RWPE1 (cell line): ENCODE measurements at regions not wholly inside any gene's neighbourhood (a gene's known extent, or its start where the extent isn't known, plus 50 kb on each side); places are given as distances from the start of the nearest gene placed in this dataset.

Experiments
- CTCF ChIA-PET: fragments of 350-600 bp; sonication (Branson Sonifier 250); formaldehyde crosslinking; extraction: SDS; loops from one replicate; lab custom pipeline; 2021; lab: Yijun Ruan, JAX
- POLR2A ChIA-PET: fragments of 400-600 bp; formaldehyde crosslinking; extraction: SDS; loops from one replicate; lab custom pipeline; 2020; ENCODE audit warnings: antibody characterized with exemption; ENCODE audit not compliant: low non-redundant PET; lab: Yijun Ruan, JAX
- DNase-seq: peaks from one replicate; pipeline ENCODE4 v3.0.0; 2012; ENCODE audit warnings: low spot score
- H3K27ac ChIP-seq: fragments of 450-650 bp; 2 replicates; pipeline ENCODE4 v1.5.1; 2017
- TF ChIP-seq, protein P1 (sequence below): fragments of 450-650 bp; conservative IDR thresholded peaks from 2 replicates; pipeline ENCODE4 v1.5.1; 2017; ENCODE audit warnings: low read depth, mild to moderate bottlenecking

DNA sequence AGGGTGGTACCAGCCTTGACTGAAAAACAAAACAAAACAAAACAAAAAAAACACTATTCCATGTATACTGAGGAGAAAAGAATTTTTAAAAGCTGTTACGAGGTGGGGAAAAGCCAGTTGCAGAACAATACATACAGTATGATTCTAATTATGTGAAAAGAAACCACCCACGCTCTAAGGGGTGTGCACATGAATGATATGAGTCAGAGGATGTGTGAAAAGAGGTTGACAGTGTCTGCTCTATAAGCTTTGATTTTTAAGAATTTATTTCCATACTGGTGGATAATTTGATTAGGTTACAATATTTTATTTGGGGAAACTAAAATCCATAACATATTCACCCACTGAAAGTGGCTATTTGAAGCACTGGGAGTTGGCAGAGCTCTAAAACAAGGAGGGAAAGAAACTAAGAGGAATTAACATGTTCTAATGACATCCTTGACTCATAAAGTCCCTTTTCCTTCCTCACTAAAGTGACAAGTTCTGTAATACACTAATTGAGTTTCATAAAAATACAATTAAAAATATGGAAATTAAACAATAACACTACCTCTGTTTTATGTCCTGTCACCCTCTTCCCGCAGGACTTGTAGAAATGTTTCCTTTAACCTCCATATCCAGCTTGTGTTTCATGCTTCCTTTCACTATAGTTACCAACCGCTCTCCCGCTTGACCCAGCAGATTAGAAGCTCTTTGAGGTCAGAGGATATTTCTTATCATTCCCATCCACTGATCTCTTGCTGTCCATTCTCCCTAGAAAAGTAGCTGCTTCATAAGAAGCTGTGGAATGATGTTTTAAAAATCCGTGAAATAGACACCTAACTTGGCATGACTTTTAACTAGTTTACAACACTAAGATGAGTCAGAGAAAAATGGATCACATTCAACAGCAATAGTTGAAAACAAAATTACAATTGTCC lies 118.6 kb upstream of the CCDC28A start:
- POLR2A ChIA-PET = no interaction called here
- DNase-seq = peak; percentile 60
- CTCF ChIA-PET = interaction anchor here (0.5 to 1.1 kb wide), 4 partner anchors 26 to 553 kb away, joined by 3 to 4 read pairs (median 3); no protein-coding TSS in a partner anchor

DNA sequence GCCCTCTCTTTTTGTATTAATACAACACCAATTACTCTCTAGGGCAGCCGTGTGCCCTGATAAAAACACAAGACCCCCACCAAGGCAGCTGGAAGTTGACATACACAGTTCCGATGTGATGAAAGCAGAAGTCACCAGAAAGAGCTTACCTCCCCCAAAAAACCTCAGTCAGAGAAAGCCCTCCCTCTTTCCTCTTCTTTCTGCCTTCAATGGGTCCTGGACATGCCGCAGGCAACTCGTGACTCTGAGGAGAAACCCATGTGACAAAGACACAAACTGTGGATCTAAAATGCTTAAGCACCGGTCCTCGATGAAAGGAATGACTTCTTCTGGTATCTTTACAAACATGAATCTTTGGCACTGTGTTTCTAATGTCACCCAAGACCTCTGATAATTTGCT lies 117.7 kb upstream of the CCDC28A start:
- no peak for DNase-seq
- no peak overlapping the region for H3K27ac ChIP-seq
- CTCF ChIA-PET = interaction anchor here (0.7 to 1.3 kb wide), 3 partner anchors 25 to 128 kb away, joined by 3 read pairs; no protein-coding TSS in a partner anchor
- TF ChIP-seq, protein P1, sequence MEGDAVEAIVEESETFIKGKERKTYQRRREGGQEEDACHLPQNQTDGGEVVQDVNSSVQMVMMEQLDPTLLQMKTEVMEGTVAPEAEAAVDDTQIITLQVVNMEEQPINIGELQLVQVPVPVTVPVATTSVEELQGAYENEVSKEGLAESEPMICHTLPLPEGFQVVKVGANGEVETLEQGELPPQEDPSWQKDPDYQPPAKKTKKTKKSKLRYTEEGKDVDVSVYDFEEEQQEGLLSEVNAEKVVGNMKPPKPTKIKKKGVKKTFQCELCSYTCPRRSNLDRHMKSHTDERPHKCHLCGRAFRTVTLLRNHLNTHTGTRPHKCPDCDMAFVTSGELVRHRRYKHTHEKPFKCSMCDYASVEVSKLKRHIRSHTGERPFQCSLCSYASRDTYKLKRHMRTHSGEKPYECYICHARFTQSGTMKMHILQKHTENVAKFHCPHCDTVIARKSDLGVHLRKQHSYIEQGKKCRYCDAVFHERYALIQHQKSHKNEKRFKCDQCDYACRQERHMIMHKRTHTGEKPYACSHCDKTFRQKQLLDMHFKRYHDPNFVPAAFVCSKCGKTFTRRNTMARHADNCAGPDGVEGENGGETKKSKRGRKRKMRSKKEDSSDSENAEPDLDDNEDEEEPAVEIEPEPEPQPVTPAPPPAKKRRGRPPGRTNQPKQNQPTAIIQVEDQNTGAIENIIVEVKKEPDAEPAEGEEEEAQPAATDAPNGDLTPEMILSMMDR = no peak
- POLR2A ChIA-PET = no interaction called here

More for the DNA sequence above, 118.6 kb upstream of the CCDC28A start:
- no peak overlapping the region for H3K27ac ChIP-seq
- TF ChIP-seq, protein P1 = no peak

DNA sequence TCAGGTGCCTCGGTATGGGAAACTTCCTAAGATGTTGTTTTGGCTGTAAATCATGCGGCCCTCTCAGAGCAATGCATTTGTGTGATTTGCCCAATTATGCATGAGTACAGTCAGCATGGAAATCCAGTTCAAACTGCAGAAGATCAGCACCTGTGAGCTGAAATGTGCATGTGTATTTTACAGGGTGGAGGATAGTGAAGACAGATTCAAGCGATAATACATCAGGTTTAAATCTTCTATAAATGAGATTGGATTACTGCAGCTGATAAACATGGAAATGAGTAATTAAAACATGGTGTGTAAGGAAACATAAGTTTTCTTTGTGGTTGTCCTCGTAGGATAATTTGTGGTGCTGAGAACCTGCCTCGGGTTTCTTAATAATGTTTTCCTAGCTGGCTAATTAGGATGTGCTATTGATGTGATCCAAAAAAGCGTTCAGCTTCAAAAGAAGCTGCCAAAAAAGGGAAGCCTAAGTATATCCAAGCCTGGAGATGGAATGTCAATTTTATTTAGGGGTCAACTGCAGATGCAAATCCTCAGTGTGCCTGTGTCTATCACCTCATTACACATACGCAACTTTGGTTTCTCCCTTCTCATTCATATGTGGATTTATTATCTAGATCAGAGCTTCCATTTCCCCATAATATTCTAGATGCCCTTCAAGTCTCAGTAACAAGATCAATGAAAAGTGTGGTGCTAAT lies 117.1 kb upstream of the CCDC28A start:
- CTCF ChIA-PET = interaction anchor here (0.7 to 1.3 kb wide), 2 partner anchors 36 to 129 kb away, joined by 3 read pairs; no protein-coding TSS in a partner anchor
- POLR2A ChIA-PET = no interaction called here
- no peak overlapping the region for H3K27ac ChIP-seq
- no peak for DNase-seq
- TF ChIP-seq, protein P1 = no peak

DNA sequence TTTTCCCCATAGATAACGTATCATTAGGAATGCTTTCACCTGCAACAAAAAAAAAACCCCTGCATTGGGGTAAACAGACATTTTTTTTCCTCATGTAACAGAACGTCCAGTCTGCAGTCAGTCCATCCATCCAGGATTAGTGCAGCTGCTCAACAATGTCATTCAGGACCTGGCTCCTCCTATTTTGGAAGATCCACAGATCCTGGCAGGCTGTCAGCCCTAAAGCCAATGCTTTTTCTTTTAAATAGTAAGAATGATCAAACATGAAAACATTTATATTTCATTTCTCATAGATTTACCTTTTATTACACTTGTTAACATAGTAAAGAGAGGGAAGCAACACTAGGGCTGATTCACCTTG lies 116.5 kb upstream of the CCDC28A start:
- TF ChIP-seq, protein P1 = no peak
- no peak overlapping the region for H3K27ac ChIP-seq
- ChIA-PET CTCF (interaction anchor here (1.3 kb wide), 1 partner anchor 35 kb away, joined by 3 read pairs; no protein-coding TSS in a partner anchor), POLR2A (no interaction called here)
- DNase-seq = no peak

DNA sequence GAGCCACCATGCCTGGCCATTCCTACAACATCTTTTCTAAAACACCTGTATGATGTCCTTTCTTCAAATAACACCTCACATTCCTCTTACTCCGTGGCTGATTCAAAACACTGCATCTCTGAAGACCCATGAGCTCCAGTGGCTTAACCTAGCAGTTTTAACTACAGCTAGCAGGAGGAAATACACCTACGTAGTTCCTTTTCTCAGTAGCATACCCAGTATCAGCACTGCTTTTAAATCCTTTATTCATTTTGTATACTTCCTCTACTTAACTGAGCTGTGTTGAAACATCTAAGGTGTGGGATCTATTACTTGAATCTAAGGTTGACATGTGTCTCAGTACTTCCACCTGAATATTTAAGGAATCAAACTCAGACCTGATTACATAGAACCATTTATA lies 113.6 kb upstream of the CCDC28A start:
- POLR2A ChIA-PET = no interaction called here
- CTCF ChIA-PET = no interaction called here
- DNase-seq = no peak
- H3K27ac ChIP-seq = no peak overlapping the region
- TF ChIP-seq, protein P1 = no peak

DNA sequence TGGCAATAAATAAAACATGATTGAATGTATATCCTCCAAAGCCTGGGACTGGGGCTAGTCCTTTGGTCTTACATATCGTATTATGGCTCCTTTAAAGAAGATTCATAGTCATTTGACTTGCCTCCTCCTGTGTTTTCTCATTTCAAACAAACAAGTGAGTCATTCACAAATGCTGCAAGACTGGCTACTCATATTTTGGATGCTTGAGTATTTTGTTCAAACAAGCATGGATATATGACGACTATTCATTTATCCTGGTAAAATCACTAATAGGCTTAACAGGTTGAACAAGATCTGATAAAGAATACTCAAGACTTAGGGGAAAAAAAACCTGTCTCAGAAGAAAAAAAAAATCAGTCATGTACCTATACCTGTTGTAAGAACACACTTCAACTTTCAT lies 111.1 kb upstream of the CCDC28A start:
- ChIA-PET POLR2A (no interaction called here), CTCF (no interaction called here)
- TF ChIP-seq, protein P1 = no peak
- peak; percentile 76 for DNase-seq
- H3K27ac ChIP-seq = no peak overlapping the region
